Activated T-helper 1 cell treated with anti-CD3 and anti-CD28 coated beads, Interleukin-12 subunit alpha, Interleukin-12 subunit beta, Interleukin-2, Interleukin-4 antibody, amounts not matched to agents 30 ng/mL and 10 ng/mL and 1 ng/mL, durations not matched to agents 14 hours and 24 hours and 36 hours (primary cell): ENCODE measurements at regions not wholly inside any gene's neighbourhood (a gene's known extent, or its start where the extent isn't known, plus 50 kb on each side); places are given as distances from the start of the nearest gene placed in this dataset.
A peak's percentile ranks its signal among the peaks of the same experiment; 100 is the strongest.
"Not testable (repeated sequence)": the region's sequence is repeated elsewhere in the genome, so short reads cannot be mapped to it uniquely, and the experiment has no call there.

Source experiments
- DNase-seq: peaks from one replicate; pipeline ENCODE4 v3.0.0; 2021; ENCODE audit warnings: low spot score
- H3K27ac Mint-ChIP-seq: one replicate; pipeline ENCODE4 v1.8.0; 2021; ENCODE audit warnings: mild to moderate bottlenecking, mixed read lengths
- H3K27me3 Mint-ChIP-seq: one replicate; pipeline ENCODE4 v1.8.0; 2022; ENCODE audit warnings: mild to moderate bottlenecking, moderate library complexity, mixed read lengths; ENCODE audit not compliant: insufficient read depth
- H3K36me3 Mint-ChIP-seq: one replicate; pipeline ENCODE4 v1.8.0; 2021; ENCODE audit warnings: low read depth, mixed read lengths
- H3K4me1 Mint-ChIP-seq: one replicate; pipeline ENCODE4 v1.8.0; 2021; ENCODE audit warnings: low read depth, mixed read lengths
- H3K4me3 Mint-ChIP-seq: one replicate; pipeline ENCODE4 v1.8.0; 2021; ENCODE audit warnings: mild to moderate bottlenecking, moderate library complexity, mixed read lengths
- H3K9me3 Mint-ChIP-seq: one replicate; pipeline ENCODE4 v1.8.0; 2021; ENCODE audit warnings: mixed read lengths
- intact Hi-C: fragments of 100-400 bp; cut with micrococcal nuclease; formaldehyde crosslinking; loops from one replicate; pipeline ENCODE4 v1.15.1; 2024

DNA sequence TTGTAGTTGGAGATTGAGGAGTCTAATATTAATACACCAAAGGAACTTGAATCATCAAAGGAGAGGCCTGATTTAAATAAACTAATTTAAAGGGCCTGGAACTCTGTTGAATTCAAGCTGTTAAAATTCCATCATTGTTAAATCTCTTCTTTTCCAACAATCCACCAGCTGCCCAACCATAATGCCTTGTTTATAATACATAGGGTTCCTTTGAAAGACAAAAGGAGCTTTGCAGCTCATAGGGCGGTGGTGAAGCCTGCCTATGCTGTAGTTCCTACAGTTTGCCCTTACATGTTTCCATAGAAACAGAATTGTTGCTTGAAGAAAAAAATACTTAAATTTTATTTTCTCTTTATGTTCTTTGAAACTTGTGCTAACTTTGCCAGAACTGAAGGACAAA, 102.8 kb downstream of the GLUD2 start:
- Mint-ChIP-seq H3K4me3 (no peak overlapping the region), H3K4me1 (no peaks in the 10 kb centered on the region), H3K27me3 (no peaks in the 10 kb centered on the region), H3K9me3 (no peaks in the 10 kb centered on the region), H3K36me3 (no peaks in the 10 kb centered on the region), H3K27ac (no peak overlapping the region)
- intact Hi-C loops: no loop called here
- no peak for DNase-seq

DNA sequence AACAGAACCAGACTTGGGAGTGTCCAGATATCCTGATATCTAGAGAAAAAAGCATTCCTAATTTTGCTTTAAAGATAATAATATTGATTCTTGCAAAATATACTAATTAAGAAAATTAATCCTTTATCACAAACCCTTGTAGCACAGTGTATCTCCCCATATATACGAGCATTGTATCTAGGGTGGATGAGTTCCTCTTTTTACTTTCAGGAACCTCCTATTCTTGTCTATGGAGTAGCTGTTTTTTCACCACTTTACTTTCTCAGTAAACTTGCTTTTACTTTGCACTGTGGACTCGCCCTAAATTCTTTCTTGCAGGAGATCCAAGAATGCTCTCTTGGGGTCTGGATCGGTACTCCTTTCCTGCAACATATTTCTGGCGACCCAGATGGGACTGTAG, 103.9 kb downstream of the GLUD2 start:
- Mint-ChIP-seq H3K36me3 (no peaks in the 10 kb centered on the region), H3K4me3 (no peak overlapping the region), H3K27ac (no peak overlapping the region), H3K9me3 (no peaks in the 10 kb centered on the region), H3K4me1 (no peaks in the 10 kb centered on the region), H3K27me3 (no peaks in the 10 kb centered on the region)
- DNase-seq: no peak
- intact Hi-C loops: no loop called here

DNA sequence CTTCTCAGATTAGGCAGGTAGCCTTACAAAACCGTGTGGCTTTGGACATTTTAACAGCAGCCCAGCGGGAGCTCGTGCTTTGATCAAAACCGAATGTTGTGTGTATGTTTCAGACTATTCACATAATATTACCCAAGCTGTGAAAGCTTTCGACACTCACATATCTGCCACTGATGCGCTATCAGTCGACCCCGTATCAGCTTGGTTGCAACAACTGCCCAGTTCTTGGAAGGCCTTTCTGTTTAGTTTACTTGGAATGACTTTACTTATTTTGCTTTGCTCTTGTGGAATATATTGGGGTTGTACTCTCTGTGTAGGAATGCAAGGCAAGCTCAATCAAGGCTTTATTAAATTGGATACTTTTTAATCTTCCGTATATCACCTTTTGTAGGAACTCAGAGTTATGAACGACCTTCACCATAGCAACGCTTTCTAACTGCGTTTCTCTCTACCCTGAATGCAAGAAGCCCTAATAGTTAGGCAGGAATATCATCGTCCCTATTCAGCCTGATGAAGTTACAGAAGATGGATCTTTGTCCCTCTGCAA, 107.5 kb downstream of the GLUD2 start:
- intact Hi-C loops: no loop called here
- H3K27me3 Mint-ChIP-seq: peaks cover 2% of the 10 kb centered on the region
- H3K36me3 Mint-ChIP-seq: no peaks in the 10 kb centered on the region

DNA sequence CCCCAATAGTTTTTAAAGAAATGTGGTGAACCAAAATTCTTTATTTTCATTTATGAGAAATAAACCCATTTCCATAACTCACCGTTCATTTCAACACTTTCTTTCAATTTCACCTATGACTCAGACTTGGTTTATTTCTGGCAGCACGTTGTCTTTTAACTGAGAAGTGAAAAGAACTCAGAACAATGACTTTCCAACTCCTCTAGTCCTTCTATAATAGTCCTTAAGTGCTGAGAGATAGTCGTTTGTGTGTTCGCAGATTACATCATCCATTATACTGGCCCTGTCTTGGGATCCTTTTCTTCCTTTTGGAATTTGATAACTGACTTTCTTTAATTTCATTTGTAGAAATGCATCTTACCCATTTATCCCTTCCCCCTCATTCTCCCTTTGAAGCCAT, 113.6 kb downstream of the GLUD2 start:
- intact Hi-C loops: loop anchor here (1.0 to 10.0 kb wide), 5 partner anchors 96 to 666 kb away; no protein-coding TSS in a partner anchor
- Mint-ChIP-seq H3K36me3 (no peaks in the 10 kb centered on the region), H3K27me3 (peaks cover 2% of the 10 kb centered on the region), H3K27ac (peak overlapping the region; percentile 86), H3K4me1 (peaks cover 35% of the 10 kb centered on the region), H3K9me3 (no peaks in the 10 kb centered on the region), H3K4me3 (peak overlapping the region; percentile 54)
- no peak for DNase-seq

More for the DNA sequence above, 107.5 kb downstream of the GLUD2 start:
- no peaks in the 10 kb centered on the region for H3K9me3 Mint-ChIP-seq
- H3K4me1 Mint-ChIP-seq: peaks cover 14% of the 10 kb centered on the region
- H3K4me3 Mint-ChIP-seq: no peak overlapping the region
- no peak overlapping the region for H3K27ac Mint-ChIP-seq
- DNase-seq: no peak

DNA sequence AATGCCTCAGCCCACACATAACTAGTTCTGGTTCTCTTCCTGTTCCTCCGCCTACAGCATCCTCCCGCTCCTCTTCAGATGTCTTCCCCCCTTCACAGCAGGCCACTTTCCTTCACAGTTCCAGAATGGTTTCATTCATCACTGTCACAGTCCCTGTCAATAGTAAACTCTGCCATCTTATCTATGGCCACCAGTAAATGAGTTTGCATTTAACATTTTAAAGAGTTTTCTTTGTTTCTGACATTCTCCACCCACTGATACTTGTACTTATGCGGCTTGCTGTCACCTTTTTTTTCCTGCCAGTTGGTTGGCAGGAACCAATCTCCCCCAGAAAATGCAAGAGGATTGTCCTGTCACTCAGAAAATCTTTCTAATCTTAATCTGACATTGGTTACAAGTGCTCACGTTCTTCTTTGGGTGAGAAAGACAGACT, 114.1 kb downstream of the GLUD2 start:
- Mint-ChIP-seq H3K36me3 (no peaks in the 10 kb centered on the region), H3K4me1 (peaks cover 39% of the 10 kb centered on the region), H3K9me3 (no peaks in the 10 kb centered on the region), H3K27ac (peak overlapping the region; percentile 86), H3K27me3 (peaks cover 2% of the 10 kb centered on the region), H3K4me3 (peak overlapping the region; percentile 54)
- intact Hi-C loops: loop anchor here (1.0 to 10.0 kb wide), 5 partner anchors 95 to 667 kb away; no protein-coding TSS in a partner anchor
- DNase-seq: no peak

DNA sequence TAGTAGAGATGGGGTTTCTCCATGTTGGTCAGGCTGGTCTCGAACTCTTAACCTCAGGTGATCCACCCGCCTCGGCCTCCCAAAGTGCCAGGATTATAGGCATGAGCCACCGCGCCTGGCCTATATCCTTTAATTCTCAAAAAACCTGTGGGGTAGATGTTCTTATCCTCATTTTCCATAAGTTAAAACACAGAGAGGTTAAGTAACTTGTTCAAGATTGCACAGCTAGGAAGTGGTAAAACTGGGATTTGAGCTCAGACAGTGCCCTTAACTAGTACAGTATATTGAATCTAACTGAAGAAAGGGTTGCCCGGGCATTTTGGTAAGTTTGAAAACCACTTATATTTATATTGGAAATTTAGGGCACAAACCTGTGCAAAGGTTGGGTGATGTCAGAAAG, 116.0 kb downstream of the GLUD2 start:
- H3K36me3 Mint-ChIP-seq: no peaks in the 10 kb centered on the region
- H3K27ac Mint-ChIP-seq: no peak overlapping the region
- H3K4me3 Mint-ChIP-seq: no peak overlapping the region

DNA sequence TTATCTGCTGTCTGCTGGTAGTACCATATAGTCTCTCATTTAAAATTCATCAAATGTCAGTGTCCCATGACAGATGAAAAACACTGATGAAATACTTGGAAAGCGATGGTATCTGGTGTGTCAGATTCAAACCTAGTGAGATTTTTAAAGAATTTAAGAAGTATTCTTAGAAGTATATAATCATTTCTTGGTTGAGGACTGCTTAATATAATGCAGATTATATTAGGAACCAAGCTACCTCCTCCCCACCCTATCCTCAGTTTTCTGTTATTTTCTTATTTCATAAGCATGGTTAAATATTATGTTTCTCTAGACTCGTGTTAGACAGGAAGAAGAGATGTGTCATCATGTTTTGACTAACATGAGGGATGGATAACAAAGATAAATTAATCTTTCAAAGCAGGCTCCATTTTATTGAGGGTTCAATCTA, 118.5 kb downstream of the GLUD2 start:
- Mint-ChIP-seq H3K4me3 (no peak overlapping the region), H3K9me3 (no peaks in the 10 kb centered on the region)
- intact Hi-C loops: loop anchor here (10.0 kb wide), 2 partner anchors 339 to 671 kb away; no protein-coding TSS in a partner anchor

More for the DNA sequence above, 116.0 kb downstream of the GLUD2 start:
- H3K27me3 Mint-ChIP-seq: peaks cover 2% of the 10 kb centered on the region
- intact Hi-C loops: loop anchor here (10.0 kb wide), 2 partner anchors 341 to 669 kb away; no protein-coding TSS in a partner anchor
- peaks cover 28% of the 10 kb centered on the region for H3K4me1 Mint-ChIP-seq
- DNase-seq: no peak
- no peaks in the 10 kb centered on the region for H3K9me3 Mint-ChIP-seq

DNA sequence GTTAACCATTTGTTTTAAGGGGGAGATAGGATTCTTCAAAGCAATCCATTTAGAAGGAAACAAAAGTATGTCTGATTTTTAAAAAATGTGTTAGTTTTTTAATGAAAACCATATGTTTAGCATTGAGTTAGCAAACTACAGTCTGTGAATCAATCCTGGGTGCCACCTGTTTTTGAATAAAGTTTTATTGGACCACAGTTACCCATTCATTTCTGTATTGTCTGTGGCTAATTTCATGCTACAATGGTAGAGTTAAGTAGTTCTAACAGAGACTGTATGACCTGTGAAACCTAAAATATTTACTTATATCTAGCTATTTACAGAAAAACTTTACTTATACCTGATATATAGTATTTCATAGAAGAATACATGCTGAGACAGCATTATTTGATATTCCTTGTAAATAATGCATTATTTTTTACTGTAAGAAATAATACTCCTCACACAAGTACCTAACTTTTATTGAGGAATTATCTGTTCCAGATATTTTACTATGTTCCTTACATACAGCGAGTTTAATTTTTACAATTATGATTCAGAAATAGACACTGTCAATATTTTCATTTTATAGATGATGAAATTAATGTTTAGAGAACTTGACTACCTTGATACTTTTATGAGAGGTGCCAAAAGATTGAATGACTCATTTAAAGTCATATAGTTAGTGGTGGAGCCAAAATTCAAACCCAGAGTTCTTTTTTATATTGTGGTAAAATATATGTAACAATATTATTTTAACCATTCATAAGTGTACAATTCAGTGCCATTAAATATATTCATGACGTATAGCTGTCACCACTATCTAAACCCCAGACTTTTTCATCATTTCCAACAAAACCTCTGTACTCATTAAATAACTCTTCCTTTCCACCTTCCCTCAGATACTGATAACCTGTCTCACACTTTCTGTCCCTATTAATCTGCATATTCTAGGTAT, 122.0 kb downstream of the GLUD2 start:
- Mint-ChIP-seq H3K36me3 (no peaks in the 10 kb centered on the region), H3K4me1 (peaks cover 5% of the 10 kb centered on the region), H3K4me3 (no peak overlapping the region), H3K9me3 (no peaks in the 10 kb centered on the region), H3K27ac (no peak overlapping the region), H3K27me3 (no peaks in the 10 kb centered on the region)
- intact Hi-C loops: loop anchor here (10.0 kb wide), 2 partner anchors 335 to 675 kb away; no protein-coding TSS in a partner anchor
- DNase-seq: no peak

More for the DNA sequence above, 118.5 kb downstream of the GLUD2 start:
- no peak for DNase-seq
- Mint-ChIP-seq H3K27ac (no peak overlapping the region), H3K4me1 (peaks cover 19% of the 10 kb centered on the region), H3K27me3 (no peaks in the 10 kb centered on the region), H3K36me3 (no peaks in the 10 kb centered on the region)

DNA sequence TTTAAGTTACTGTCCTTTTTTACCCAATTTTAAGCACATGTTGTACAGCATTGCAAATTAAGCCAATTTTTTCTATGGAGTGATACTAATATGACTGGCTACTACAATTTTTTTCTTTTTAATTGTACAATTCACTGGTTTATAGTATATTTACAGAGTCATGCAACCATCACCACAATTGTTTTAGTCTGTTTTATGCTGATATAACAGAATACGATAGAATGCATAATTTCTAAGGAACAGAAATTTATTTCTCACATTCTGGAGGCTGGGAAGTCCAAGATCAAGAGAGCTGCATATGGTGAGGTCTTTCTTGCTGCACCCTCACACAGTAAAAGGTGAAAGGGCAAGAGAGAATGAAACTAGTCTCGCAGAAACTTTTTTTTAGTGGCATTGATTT, 125.3 kb downstream of the GLUD2 start:
- Mint-ChIP-seq H3K36me3 (no peaks in the 10 kb centered on the region), H3K9me3 (no peaks in the 10 kb centered on the region), H3K4me1 (no peaks in the 10 kb centered on the region), H3K27ac (no peak overlapping the region), H3K27me3 (no peaks in the 10 kb centered on the region), H3K4me3 (no peak overlapping the region)
- DNase-seq: no peak
- intact Hi-C loops: no loop called here

DNA sequence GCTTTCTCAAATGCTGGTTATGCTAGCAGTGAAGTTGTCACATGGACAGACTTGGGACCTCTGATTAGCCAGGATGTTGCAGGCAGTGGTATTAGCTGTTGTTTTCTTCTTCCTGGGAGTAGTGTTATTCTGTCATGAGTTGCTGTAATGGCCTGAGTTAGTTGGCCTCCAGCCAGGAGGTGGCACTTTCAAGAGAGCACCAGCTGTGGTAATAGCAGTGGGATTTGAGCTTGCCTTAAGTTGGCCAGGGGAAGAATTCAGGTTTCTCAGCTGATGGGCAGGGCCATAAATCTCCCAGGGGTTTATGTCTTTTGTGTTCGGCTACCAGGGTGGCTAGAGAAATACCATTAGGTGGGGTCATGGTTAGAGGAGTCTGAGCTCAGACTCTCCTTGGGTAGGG, 132.6 kb downstream of the GLUD2 start:
- DNase-seq: no peak
- H3K4me1 Mint-ChIP-seq: no peaks in the 10 kb centered on the region
- H3K9me3 Mint-ChIP-seq: no peaks in the 10 kb centered on the region
- peaks cover 1% of the 10 kb centered on the region for H3K36me3 Mint-ChIP-seq
- H3K27ac Mint-ChIP-seq: no peak overlapping the region
- H3K4me3 Mint-ChIP-seq: no peak overlapping the region
- H3K27me3 Mint-ChIP-seq: peaks cover 1% of the 10 kb centered on the region
- intact Hi-C loops: no loop called here

DNA sequence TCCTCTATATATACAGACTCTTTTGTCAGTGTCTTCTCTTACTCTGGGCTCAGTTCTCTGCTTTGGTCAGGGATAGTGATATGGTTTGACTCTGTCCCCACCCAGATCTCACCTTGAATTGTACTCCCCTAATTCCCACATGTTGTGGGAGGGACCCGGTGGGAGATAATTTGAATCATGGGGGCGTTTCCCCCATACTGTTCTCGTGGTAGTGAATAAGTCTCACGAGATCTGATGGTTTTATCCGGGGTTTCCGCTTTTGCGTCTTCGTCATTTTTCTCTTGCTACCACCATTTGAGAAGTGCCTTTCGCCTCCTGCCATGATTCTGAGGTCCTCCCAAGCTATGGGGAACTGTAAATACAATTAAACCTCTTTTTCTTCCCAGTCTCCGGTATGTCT, 144.4 kb downstream of the GLUD2 start:
- intact Hi-C loops: no loop called here
- Mint-ChIP-seq H3K4me1 (no peaks in the 10 kb centered on the region), H3K36me3 (no peaks in the 10 kb centered on the region), H3K27me3 (no peaks in the 10 kb centered on the region), H3K4me3 (no peak overlapping the region), H3K27ac (no peak overlapping the region), H3K9me3 (no peaks in the 10 kb centered on the region)
- DNase-seq: no peak

DNA sequence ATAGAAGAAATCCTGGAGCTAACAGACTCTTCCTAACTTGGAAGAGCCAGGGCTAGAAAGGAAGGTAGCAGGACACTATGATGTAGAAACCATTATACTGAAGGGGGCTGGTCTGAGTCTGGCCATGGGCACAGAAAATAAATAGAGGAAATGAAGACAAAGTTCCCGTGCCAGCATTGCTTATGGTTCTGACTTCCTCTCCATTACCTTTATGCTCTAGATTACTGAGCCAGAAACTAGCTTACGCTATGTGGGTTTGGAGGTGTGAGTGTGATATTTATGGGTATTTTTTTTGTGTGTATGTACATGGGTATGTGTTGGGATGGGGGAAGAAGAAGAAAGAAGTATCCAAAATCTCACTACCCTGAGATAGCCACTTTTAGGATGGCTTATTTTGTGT, 148.3 kb downstream of the GLUD2 start:
- H3K36me3 Mint-ChIP-seq: no peaks in the 10 kb centered on the region

DNA sequence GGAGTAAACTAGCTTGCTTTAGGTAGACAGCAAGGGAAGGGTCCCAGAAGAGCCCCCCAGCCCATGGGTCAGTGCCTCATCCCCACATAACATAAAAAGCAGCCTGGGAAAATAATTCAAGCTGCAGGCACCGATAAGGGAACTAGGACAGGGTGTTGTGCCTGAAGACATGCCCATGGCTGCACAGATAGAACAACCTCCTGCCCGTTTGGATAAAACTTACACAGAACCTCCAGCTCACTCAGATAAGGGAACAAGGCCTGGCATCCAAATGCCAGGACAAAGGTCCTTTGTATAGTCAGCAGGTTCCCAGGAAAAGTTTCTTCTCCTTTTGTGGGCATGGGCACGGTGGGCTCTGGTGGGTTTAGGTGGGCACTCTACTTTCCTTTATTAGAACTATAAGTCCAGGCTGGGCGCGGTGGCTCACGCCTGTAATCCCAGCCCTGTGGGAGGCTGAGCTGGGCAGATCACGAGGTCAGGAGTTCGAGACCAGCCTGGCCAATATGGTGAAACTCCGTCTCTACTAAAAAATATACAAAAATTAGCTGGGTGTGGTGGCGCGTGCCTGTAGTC, 149.5 kb downstream of the GLUD2 start:
- H3K4me3 Mint-ChIP-seq, H3K27ac Mint-ChIP-seq, H3K27me3 Mint-ChIP-seq, intact Hi-C loops, H3K36me3 Mint-ChIP-seq, H3K4me1 Mint-ChIP-seq, H3K9me3 Mint-ChIP-seq, DNase-seq: not testable (repeated sequence)

More for the DNA sequence above, 148.3 kb downstream of the GLUD2 start:
- intact Hi-C loops: no loop called here
- peaks cover 2% of the 10 kb centered on the region for H3K27me3 Mint-ChIP-seq
- no peaks in the 10 kb centered on the region for H3K9me3 Mint-ChIP-seq
- DNase-seq: no peak
- H3K4me1 Mint-ChIP-seq: no peaks in the 10 kb centered on the region
- H3K27ac Mint-ChIP-seq: no peak overlapping the region
- H3K4me3 Mint-ChIP-seq: no peak overlapping the region
